ENCODE measurements at regions not wholly inside any gene's neighbourhood (a gene's known extent, or its start where the extent isn't known, plus 50 kb on each side); places are given as distances from the start of the nearest gene placed in this dataset.

GRCh38 chr10:121015916-121016315, 164.8 kb downstream of the WDR11 start:
- WGBS (ENCODE audit: insufficient coverage): no CpG with 5 or more reads among the region's 3 CpGs
- DNase-seq (no peak), ATAC-seq (ENCODE audit: low read depth) (no peak)
- H3K4me1 Mint-ChIP-seq: no peaks in the 10 kb centered on the region
- Histone ChIP-seq H3K27me3 (replicated peaks in 1 of 4; ENCODE audit: control extremely low read depth in 1 of 4, control insufficient read depth in 3 of 4, insufficient read depth in 4 of 4, low read length in 3 of 4) (peaks cover 0 to 3% (median 0%) of the 10 kb centered on the region in 4 experiments), H3K4me3 (ENCODE audit: control extremely low read depth in 1 of 5, extremely low read depth in 1 of 5, insufficient read depth in 1 of 5, low read depth in 2 of 5, low read length in 4 of 5) (no peak overlapping the region), H3K79me2 (ENCODE audit: control insufficient read depth, insufficient read depth, low read length) (no peaks in the 10 kb centered on the region), H3K4me2 (replicated peaks; ENCODE audit: low read depth, low read length, poor library complexity, severe bottlenecking) (no peak overlapping the region), H3K9me3 (ENCODE audit: control extremely low read depth in 1 of 3, control insufficient read depth in 2 of 3, insufficient read depth in 1 of 3, low read length in 2 of 3) (peaks cover 0 to 5% (median 4%) of the 10 kb centered on the region in 3 donors), H3K27ac (ENCODE audit: low read length in 2 of 2) (no peak overlapping the region), H3K9ac (ENCODE audit: low read length) (no peak overlapping the region), H4K20me1 (ENCODE audit: control insufficient read depth, insufficient read depth, low read length, poor library complexity, severe bottlenecking) (no peaks in the 10 kb centered on the region), H3K36me3 (replicated peaks in 1 of 2; ENCODE audit: control extremely low read depth in 1 of 2, control insufficient read depth in 1 of 2, extremely low read depth in 1 of 2, insufficient read depth in 2 of 2, low read length in 1 of 2) (no peaks in the 10 kb centered on the region), H3K4me1 (ENCODE audit: control insufficient read depth in 2 of 2, insufficient read depth in 2 of 2, low read length in 2 of 2) (no peaks in the 10 kb centered on the region), H2AFZ (ENCODE audit: insufficient read depth, low read depth, low read length, poor library complexity, severe bottlenecking) (no peak overlapping the region)
- TF ChIP-seq EZH2 (IDR thresholded peaks at IDR 0.05; ENCODE audit: borderline replicate concordance, insufficient read depth, low read depth, low read length, poor library complexity, severe bottlenecking): no peak
- TF ChIP-seq, protein P1, sequence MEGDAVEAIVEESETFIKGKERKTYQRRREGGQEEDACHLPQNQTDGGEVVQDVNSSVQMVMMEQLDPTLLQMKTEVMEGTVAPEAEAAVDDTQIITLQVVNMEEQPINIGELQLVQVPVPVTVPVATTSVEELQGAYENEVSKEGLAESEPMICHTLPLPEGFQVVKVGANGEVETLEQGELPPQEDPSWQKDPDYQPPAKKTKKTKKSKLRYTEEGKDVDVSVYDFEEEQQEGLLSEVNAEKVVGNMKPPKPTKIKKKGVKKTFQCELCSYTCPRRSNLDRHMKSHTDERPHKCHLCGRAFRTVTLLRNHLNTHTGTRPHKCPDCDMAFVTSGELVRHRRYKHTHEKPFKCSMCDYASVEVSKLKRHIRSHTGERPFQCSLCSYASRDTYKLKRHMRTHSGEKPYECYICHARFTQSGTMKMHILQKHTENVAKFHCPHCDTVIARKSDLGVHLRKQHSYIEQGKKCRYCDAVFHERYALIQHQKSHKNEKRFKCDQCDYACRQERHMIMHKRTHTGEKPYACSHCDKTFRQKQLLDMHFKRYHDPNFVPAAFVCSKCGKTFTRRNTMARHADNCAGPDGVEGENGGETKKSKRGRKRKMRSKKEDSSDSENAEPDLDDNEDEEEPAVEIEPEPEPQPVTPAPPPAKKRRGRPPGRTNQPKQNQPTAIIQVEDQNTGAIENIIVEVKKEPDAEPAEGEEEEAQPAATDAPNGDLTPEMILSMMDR (IDR thresholded peaks at IDR 0.05): no peak
- no peaks in the 10 kb centered on the region for H3K27me3 Mint-ChIP-seq
- no peak overlapping the region for H3K4me3 Mint-ChIP-seq
- peaks cover 2% of the 10 kb centered on the region for H3K9me3 Mint-ChIP-seq (ENCODE audit: insufficient read depth)
- intact Hi-C loops (cut with micrococcal nuclease): no loop called here
- CTCF ChIA-PET: no interaction called here
- POLR2A ChIA-PET: no interaction called here
- no peak overlapping the region for H3K27ac Mint-ChIP-seq

- DNase-seq (no peak), ATAC-seq (ENCODE audit: low read depth) (no peak)
- ChIA-PET CTCF (no interaction called here), POLR2A (no interaction called here)
- peaks cover 0 to 1% (median 0%) of the 10 kb centered on the region in 4 experiments for H3K27me3 ChIP-seq (replicated peaks in 1 of 4; ENCODE audit: control extremely low read depth in 1 of 4, control insufficient read depth in 3 of 4, insufficient read depth in 4 of 4, low read length in 3 of 4)
- no peaks in the 10 kb centered on the region for H3K9me3 ChIP-seq (ENCODE audit: control extremely low read depth in 1 of 3, control insufficient read depth in 2 of 3, insufficient read depth in 1 of 3, low read length in 2 of 3)
- Mint-ChIP-seq H3K27me3 (no peaks in the 10 kb centered on the region), H3K9me3 (ENCODE audit: insufficient read depth) (no peaks in the 10 kb centered on the region), H3K4me3 (no peak overlapping the region), H3K4me1 (no peaks in the 10 kb centered on the region), H3K27ac (no peak overlapping the region)
- H3K4me1 ChIP-seq (ENCODE audit: control insufficient read depth in 2 of 2, insufficient read depth in 2 of 2, low read length in 2 of 2): no peaks in the 10 kb centered on the region
- no peak overlapping the region for H3K9ac ChIP-seq (ENCODE audit: low read length)
- no peak overlapping the region for H2AFZ ChIP-seq (ENCODE audit: insufficient read depth, low read depth, low read length, poor library complexity, severe bottlenecking)
- intact Hi-C loops (cut with micrococcal nuclease): no loop called here
- no peak overlapping the region for H3K4me2 ChIP-seq (replicated peaks; ENCODE audit: low read depth, low read length, poor library complexity, severe bottlenecking)
- no peak overlapping the region for H3K27ac ChIP-seq (ENCODE audit: low read length in 2 of 2)
- no peaks in the 10 kb centered on the region for H3K36me3 ChIP-seq (replicated peaks in 1 of 2; ENCODE audit: control extremely low read depth in 1 of 2, control insufficient read depth in 1 of 2, extremely low read depth in 1 of 2, insufficient read depth in 2 of 2, low read length in 1 of 2)
- WGBS (ENCODE audit: insufficient coverage): 88% methylated on average over 6 of the region's 8 CpGs
- no peak overlapping the region for H3K4me3 ChIP-seq (ENCODE audit: control extremely low read depth in 1 of 5, extremely low read depth in 1 of 5, insufficient read depth in 1 of 5, low read depth in 2 of 5, low read length in 4 of 5)
- TF ChIP-seq, protein P1 (IDR thresholded peaks at IDR 0.05): no peak
- TF ChIP-seq EZH2 (IDR thresholded peaks at IDR 0.05; ENCODE audit: borderline replicate concordance, insufficient read depth, low read depth, low read length, poor library complexity, severe bottlenecking): no peak
- H3K79me2 ChIP-seq (ENCODE audit: control insufficient read depth, insufficient read depth, low read length): no peaks in the 10 kb centered on the region
- no peaks in the 10 kb centered on the region for H4K20me1 ChIP-seq (ENCODE audit: control insufficient read depth, insufficient read depth, low read length, poor library complexity, severe bottlenecking)
These were observed 173.9 kb downstream of the WDR11 start for GRCh38 chr10:121024905-121025584.

Data from B cell (primary cell).